ENCODE measurements at regions not wholly inside any gene's neighbourhood (a gene's known extent, or its start where the extent isn't known, plus 50 kb on each side); places are given as distances from the start of the nearest gene placed in this dataset.

GRCh38 chr3:59137415-59137814 is 87.6 kb upstream of the CFAP20DC start:
- no peak for DNase-seq (ENCODE audit: low read depth)
- no peak overlapping the region for H3K4me3 ChIP-seq (ENCODE audit: low read depth, low read length)
- no peak for TF ChIP-seq CTCF (IDR thresholded peaks at IDR 0.05; ENCODE audit: insufficient read depth, low read depth, low read length, missing control alignments)

GRCh38 chr3:59136081-59136480 is 86.3 kb upstream of the CFAP20DC start:
- no peak overlapping the region for H3K4me3 ChIP-seq (ENCODE audit: low read depth, low read length)
- DNase-seq (ENCODE audit: low read depth) = no peak
- TF ChIP-seq CTCF (IDR thresholded peaks at IDR 0.05; ENCODE audit: insufficient read depth, low read depth, low read length, missing control alignments) = no peak

GRCh38 chr3:59135096-59135495 is 85.3 kb upstream of the CFAP20DC start:
- no peak for DNase-seq (ENCODE audit: low read depth)

GRCh38 chr3:59133311-59133710 is 83.5 kb upstream of the CFAP20DC start:
- TF ChIP-seq CTCF (IDR thresholded peaks at IDR 0.05; ENCODE audit: insufficient read depth, low read depth, low read length, missing control alignments) = no peak
- no peak for DNase-seq (ENCODE audit: low read depth)

More at GRCh38 chr3:59135096-59135495, 85.3 kb upstream of the CFAP20DC start:
- no peak for TF ChIP-seq CTCF (IDR thresholded peaks at IDR 0.05; ENCODE audit: insufficient read depth, low read depth, low read length, missing control alignments)
- no peak overlapping the region for H3K4me3 ChIP-seq (ENCODE audit: low read depth, low read length)

GRCh38 chr3:59131016-59131766 is 81.4 kb upstream of the CFAP20DC start:
- DNase-seq (ENCODE audit: low read depth) = no peak
- TF ChIP-seq CTCF (IDR thresholded peaks at IDR 0.05; ENCODE audit: insufficient read depth, low read depth, low read length, missing control alignments) = no peak
- H3K4me3 ChIP-seq (ENCODE audit: low read depth, low read length) = no peak overlapping the region

More at GRCh38 chr3:59133311-59133710, 83.5 kb upstream of the CFAP20DC start:
- no peak overlapping the region for H3K4me3 ChIP-seq (ENCODE audit: low read depth, low read length)

- TF ChIP-seq CTCF (IDR thresholded peaks at IDR 0.05; ENCODE audit: insufficient read depth, low read depth, low read length, missing control alignments) = no peak
- no peak overlapping the region for H3K4me3 ChIP-seq (ENCODE audit: low read depth, low read length)
- no peak for DNase-seq (ENCODE audit: low read depth)
Measured at GRCh38 chr3:59128685-59129084, 78.9 kb upstream of the CFAP20DC start.

GRCh38 chr3:59127071-59127470 is 77.2 kb upstream of the CFAP20DC start:
- TF ChIP-seq CTCF (IDR thresholded peaks at IDR 0.05; ENCODE audit: insufficient read depth, low read depth, low read length, missing control alignments) = no peak
- no peak for DNase-seq (ENCODE audit: low read depth)
- no peak overlapping the region for H3K4me3 ChIP-seq (ENCODE audit: low read depth, low read length)

All from GM12865 (cell line).